HAP-1 (cell line): ENCODE measurements at regions not wholly inside any gene's neighbourhood (a gene's known extent, or its start where the extent isn't known, plus 50 kb on each side); places are given as distances from the start of the nearest gene placed in this dataset.

Experiments used
- DNase-seq, 2 experiments: peaks; one replicate each; pipeline ENCODE4 v3.0.0-alpha.2; 2016 to 2020; ENCODE audit warnings: low spot score in 2 of 2
- H3K27me3 ChIP-seq: fragments of 250-450 bp; sonication (Bioruptor Pico); 2 replicates; pipeline ENCODE4 v1.5.1; 2020; ENCODE audit warnings: low read depth, mild to moderate bottlenecking, moderate library complexity
- H3K36me3 ChIP-seq: fragments of 250-450 bp; sonication (Bioruptor Pico); replicated peaks from 2 replicates; pipeline ENCODE4 v1.5.1; 2020; ENCODE audit warnings: mild to moderate bottlenecking
- H3K4me1 ChIP-seq: fragments of 250-450 bp; sonication (Bioruptor Pico); 2 replicates; pipeline ENCODE4 v1.5.1; 2020; ENCODE audit warnings: mild to moderate bottlenecking
- H3K4me3 ChIP-seq: fragments of 250-450 bp; sonication (Bioruptor Pico); 2 replicates; pipeline ENCODE4 v1.5.1; 2020; ENCODE audit warnings: mild to moderate bottlenecking, moderate library complexity
- H3K9me3 ChIP-seq: fragments of 250-450 bp; sonication (Bioruptor Pico); 2 replicates; pipeline ENCODE4 v1.5.1; 2020; ENCODE audit warnings: mild to moderate bottlenecking, moderate library complexity
- in situ Hi-C: fragments of 300-500 bp; cut with MboI; formaldehyde crosslinking; loops from 3 replicates; pipeline ENCODE4 v1.14.3; 2020; ENCODE audit warnings: low sequenced_read_pairs, inconsistent platforms, mixed read lengths

DNA sequence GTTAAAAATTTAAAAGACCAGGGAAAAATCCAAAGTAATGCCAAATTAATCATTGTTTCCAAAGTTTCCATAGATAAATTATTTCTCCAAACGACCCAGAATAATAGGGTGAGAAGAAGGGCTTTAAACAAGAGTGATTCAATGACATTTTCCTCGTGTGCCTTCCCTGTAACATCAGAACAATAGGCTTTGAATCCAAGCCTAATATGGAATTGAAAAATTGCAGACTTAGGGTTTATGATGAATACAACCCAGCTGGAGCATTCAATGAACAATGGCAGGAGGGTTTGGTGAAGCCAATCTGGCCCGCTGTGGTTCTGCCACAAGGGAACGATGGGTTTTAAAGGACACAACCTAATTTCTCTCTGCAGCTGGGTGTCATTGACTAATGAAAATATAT, 94.2 kb downstream of the CBLL2 start:
- H3K4me1 ChIP-seq: no peaks in the 10 kb centered on the region
- no peak for DNase-seq
- in situ Hi-C loops: no loop called here
- no peaks in the 10 kb centered on the region for H3K9me3 ChIP-seq
- no peaks in the 10 kb centered on the region for H3K27me3 ChIP-seq
- H3K4me3 ChIP-seq: no peak overlapping the region
- no peaks in the 10 kb centered on the region for H3K36me3 ChIP-seq

GRCh38 chrX:22373094-22373493, 100.4 kb downstream of the CBLL2 start:
- H3K9me3 ChIP-seq: no peaks in the 10 kb centered on the region
- H3K4me1 ChIP-seq: no peaks in the 10 kb centered on the region
- no peaks in the 10 kb centered on the region for H3K36me3 ChIP-seq
- DNase-seq: no peak
- H3K27me3 ChIP-seq: no peaks in the 10 kb centered on the region
- in situ Hi-C loops: no loop called here
- no peak overlapping the region for H3K4me3 ChIP-seq

DNA sequence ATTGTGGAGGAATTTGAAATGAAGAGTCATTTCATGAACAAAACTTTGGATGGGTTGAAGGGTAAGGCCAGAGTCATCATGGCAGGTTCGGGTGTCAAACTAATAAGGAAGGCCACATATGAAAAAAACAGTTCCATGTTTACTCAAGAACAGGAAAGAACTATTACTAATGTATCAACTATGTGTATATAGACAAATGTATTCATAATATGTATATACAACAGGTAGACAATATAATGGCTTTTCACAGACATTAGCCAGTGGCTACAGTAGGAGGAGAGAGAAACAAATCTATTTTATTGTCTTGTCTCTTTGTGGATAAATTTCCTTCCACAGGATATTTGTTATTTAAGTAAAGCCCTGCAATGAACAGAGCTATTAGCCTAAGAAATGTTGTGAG, 101.1 kb downstream of the CBLL2 start:
- H3K4me1 ChIP-seq: no peaks in the 10 kb centered on the region
- DNase-seq: no peak
- no peaks in the 10 kb centered on the region for H3K36me3 ChIP-seq
- in situ Hi-C loops: no loop called here
- no peak overlapping the region for H3K4me3 ChIP-seq
- H3K27me3 ChIP-seq: no peaks in the 10 kb centered on the region
- no peaks in the 10 kb centered on the region for H3K9me3 ChIP-seq

- no peak for DNase-seq
- no peak overlapping the region for H3K4me3 ChIP-seq
- H3K9me3 ChIP-seq: no peaks in the 10 kb centered on the region
- no peaks in the 10 kb centered on the region for H3K36me3 ChIP-seq
- in situ Hi-C loops: no loop called here
- H3K4me1 ChIP-seq: no peaks in the 10 kb centered on the region
- H3K27me3 ChIP-seq: no peaks in the 10 kb centered on the region
Observed at GRCh38 chrX:22376369-22376768, 103.7 kb downstream of the CBLL2 start.

DNA sequence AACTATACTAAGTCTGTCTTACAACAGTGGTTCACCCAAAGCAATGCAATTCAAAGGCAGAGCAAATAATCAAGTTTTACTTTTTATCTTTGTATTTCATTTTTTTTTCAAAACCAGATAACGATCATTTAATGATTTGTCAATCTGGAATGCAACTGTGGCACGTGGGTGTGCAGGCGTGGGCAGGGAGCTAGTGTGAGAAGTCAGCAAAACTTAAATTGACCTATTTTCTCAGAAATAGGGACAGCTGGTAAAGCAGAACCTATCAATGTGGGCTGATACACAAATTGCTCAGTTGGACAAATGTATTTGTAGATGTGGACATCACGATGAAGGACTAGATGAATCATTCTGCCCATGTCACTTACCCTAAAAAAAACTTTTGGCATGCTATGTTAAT, 105.6 kb downstream of the CBLL2 start:
- in situ Hi-C loops: no loop called here
- H3K36me3 ChIP-seq: no peaks in the 10 kb centered on the region

GRCh38 chrX:22383988-22384387, 111.3 kb downstream of the CBLL2 start:
- Histone ChIP-seq H3K4me3 (no peak overlapping the region), H3K9me3 (no peaks in the 10 kb centered on the region), H3K27me3 (no peaks in the 10 kb centered on the region), H3K4me1 (no peaks in the 10 kb centered on the region; the same call in 1 of the 2 replicates), H3K36me3 (no peaks in the 10 kb centered on the region)
- DNase-seq: no peak
- in situ Hi-C loops: no loop called here

More for the DNA sequence above, 105.6 kb downstream of the CBLL2 start:
- DNase-seq: no peak
- H3K4me1 ChIP-seq: no peaks in the 10 kb centered on the region; the same call in 1 of the 2 replicates
- no peaks in the 10 kb centered on the region for H3K9me3 ChIP-seq
- H3K27me3 ChIP-seq: no peaks in the 10 kb centered on the region
- no peak overlapping the region for H3K4me3 ChIP-seq

DNA sequence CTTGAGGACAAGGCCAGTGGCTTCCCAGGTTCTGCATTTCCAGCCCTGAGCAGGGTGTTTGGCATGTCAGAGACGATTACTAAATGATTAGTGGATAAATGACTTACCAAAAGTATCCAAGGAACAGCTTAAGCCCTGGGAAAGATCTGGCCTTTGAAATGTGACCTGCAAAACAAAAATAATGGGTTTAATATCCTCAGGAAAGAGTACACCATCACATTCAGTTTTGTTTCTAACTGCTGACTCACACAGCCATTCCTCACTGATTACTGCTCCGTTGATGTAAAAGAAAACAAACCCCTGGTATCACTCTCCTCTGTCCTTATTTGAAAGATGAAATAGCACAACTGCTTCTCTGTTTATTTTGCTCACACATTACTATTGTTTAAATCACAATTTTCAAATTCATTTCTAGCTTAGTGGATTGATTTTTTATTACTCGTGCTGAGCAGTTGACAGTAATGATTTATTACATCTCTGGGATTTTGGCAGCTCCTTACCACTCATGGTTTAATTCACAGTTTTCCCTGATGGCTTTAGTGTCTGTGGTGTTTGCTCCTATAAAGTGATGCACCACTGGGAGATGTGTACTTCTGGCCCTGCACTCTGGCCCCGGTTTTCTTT, 117.0 kb downstream of the CBLL2 start:
- Histone ChIP-seq H3K4me1 (no peaks in the 10 kb centered on the region), H3K36me3 (no peaks in the 10 kb centered on the region), H3K4me3 (no peak overlapping the region), H3K9me3 (no peaks in the 10 kb centered on the region), H3K27me3 (no peaks in the 10 kb centered on the region)
- DNase-seq: no peak
- in situ Hi-C loops: no loop called here

DNA sequence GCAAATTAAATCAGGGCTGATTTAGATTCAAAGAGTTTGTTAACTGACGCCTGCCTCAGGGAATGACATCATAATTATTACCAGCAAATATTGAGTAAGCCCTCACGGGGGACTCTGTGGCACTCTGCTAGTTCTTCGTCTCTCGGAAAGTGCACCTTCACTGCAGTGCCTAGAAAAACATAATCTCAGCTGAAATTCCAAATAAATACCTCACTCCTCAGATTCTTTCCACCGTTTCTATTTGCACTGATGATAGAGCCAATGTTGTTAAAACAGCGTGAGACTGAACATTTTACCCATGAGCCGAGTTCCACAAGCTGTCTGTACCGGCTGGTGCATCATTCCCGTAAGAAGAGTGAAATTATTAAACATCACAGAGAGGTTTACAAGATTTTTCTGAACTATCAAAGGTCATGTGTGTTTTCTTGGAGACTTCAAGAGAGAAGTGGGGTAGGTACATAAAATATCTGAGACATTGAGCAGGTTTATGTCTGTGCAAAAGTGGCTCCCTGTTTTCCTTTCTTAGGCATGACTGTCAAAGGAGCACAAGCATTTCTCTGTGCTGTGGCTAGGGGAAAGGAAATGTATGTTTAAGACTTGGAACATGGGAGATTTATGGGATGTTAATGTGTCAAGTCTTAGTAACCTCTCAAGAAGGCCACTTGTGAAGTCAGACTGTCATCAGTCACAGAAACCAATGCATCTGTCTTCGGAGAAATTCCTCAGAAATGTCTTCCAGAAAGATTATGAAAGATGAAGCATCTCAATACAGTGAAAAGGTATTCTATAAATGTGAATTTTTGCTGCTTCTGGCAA, 119.6 kb downstream of the CBLL2 start:
- no peak for DNase-seq
- in situ Hi-C loops: no loop called here

DNA sequence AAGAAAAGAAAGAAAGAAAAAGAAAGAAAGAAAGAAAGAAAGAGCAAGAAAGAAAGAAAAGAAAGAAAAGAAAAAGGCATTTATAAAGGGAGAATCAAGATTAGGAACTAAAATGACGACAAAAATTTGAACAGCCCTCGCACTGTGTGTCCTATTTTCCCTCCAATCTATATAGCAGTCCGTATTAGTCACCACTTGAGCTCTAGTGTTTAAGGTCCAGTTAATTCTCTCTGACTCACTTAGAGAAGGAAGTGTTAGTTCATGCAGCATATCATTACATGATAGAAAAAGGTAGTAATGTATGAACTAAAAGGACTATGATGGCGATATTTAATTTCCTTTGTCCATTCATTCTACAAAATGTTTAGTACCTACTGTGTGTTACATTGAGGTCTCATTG, 122.7 kb downstream of the CBLL2 start:
- in situ Hi-C loops: no loop called here
- Histone ChIP-seq H3K4me1 (no peaks in the 10 kb centered on the region), H3K4me3 (no peak overlapping the region), H3K27me3 (no peaks in the 10 kb centered on the region), H3K9me3 (no peaks in the 10 kb centered on the region), H3K36me3 (no peaks in the 10 kb centered on the region)
- DNase-seq: no peak

More for the DNA sequence above, 119.6 kb downstream of the CBLL2 start:
- no peak overlapping the region for H3K4me3 ChIP-seq
- H3K27me3 ChIP-seq: no peaks in the 10 kb centered on the region
- no peaks in the 10 kb centered on the region for H3K4me1 ChIP-seq
- H3K36me3 ChIP-seq: no peaks in the 10 kb centered on the region
- no peaks in the 10 kb centered on the region for H3K9me3 ChIP-seq

DNA sequence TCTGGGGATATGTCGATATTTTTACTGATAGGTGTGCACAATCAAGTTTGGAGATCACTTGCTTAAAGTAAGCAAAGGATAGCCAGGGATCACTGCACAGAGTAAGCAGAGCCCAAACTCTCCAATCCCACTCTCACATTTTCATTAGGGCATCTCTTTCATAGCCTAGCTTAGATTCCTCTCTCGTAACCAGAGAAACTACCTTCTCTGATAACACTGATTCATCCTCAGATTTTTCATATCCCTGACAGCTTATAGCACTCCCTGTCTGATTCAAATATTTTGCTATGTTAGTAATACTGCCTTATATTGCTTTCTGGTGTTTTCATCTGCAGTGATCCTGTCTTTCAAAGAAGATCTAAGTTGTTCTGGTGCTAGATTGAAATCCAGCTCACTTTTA, 123.7 kb downstream of the CBLL2 start:
- Histone ChIP-seq H3K36me3 (no peaks in the 10 kb centered on the region), H3K27me3 (no peaks in the 10 kb centered on the region), H3K4me1 (no peaks in the 10 kb centered on the region), H3K9me3 (no peaks in the 10 kb centered on the region), H3K4me3 (no peak overlapping the region)
- in situ Hi-C loops: no loop called here
- no peak for DNase-seq

GRCh38 chrX:22397566-22397965, 124.9 kb downstream of the CBLL2 start:
- Histone ChIP-seq H3K36me3 (no peaks in the 10 kb centered on the region), H3K9me3 (no peaks in the 10 kb centered on the region), H3K27me3 (no peaks in the 10 kb centered on the region), H3K4me3 (no peak overlapping the region), H3K4me1 (no peaks in the 10 kb centered on the region)
- DNase-seq: no peak
- in situ Hi-C loops: no loop called here

GRCh38 chrX:22399437-22400192, 126.9 kb downstream of the CBLL2 start:
- no peak for DNase-seq
- Histone ChIP-seq H3K36me3 (no peaks in the 10 kb centered on the region), H3K9me3 (no peaks in the 10 kb centered on the region), H3K4me1 (no peaks in the 10 kb centered on the region), H3K27me3 (no peaks in the 10 kb centered on the region), H3K4me3 (no peak overlapping the region)
- in situ Hi-C loops: no loop called here

- Histone ChIP-seq H3K9me3 (no peaks in the 10 kb centered on the region), H3K27me3 (no peaks in the 10 kb centered on the region), H3K36me3 (no peaks in the 10 kb centered on the region), H3K4me3 (no peak overlapping the region), H3K4me1 (no peaks in the 10 kb centered on the region)
- in situ Hi-C loops: no loop called here
- no peak for DNase-seq
Observed at GRCh38 chrX:22404297-22404696, 131.6 kb downstream of the CBLL2 start.

DNA sequence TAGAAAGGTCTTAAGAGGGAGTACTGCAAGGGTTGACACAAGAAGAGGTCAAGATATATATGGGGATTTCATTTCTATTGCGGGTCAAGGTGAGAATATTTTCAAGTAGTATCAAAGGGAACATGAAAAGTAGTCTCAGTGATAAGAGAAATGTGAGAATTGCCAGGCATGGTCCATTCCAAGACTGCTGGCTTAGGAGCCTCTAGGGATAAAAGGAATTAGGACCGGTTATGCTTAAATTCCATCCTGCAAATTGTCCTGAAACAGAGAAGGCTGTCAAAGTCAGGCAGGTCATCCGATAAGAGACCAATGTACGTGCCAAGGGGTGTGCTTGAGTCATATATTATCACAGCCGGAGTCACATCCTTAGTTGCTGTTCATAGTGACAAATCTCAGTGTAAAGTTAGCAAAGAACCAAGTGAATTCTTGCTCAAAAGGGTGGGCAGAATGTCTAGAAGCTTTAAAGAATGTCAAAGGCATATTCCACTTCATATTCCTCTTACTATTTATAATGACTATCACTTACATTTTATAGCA, 133.6 kb downstream of the CBLL2 start:
- no peaks in the 10 kb centered on the region for H3K4me1 ChIP-seq
- in situ Hi-C loops: no loop called here
- H3K36me3 ChIP-seq: no peaks in the 10 kb centered on the region
- H3K9me3 ChIP-seq: no peaks in the 10 kb centered on the region
- no peaks in the 10 kb centered on the region for H3K27me3 ChIP-seq
- H3K4me3 ChIP-seq: no peak overlapping the region
- DNase-seq: no peak
